C4-2B (cell line): ENCODE measurements at regions not wholly inside any gene's neighbourhood (a gene's known extent, or its start where the extent isn't known, plus 50 kb on each side); places are given as distances from the start of the nearest gene placed in this dataset.

ENCODE experiments used
- H3K27ac ChIP-seq: fragments of 450-650 bp; 2 replicates; pipeline ENCODE4 v1.5.1; 2017
- CTCF ChIP-seq: fragments of 450-650 bp; conservative IDR thresholded peaks from 2 replicates; pipeline ENCODE4 v1.5.1; 2017; ENCODE audit warnings: mild to moderate bottlenecking
- ZFX ChIP-seq: fragments of 450-650 bp; IDR thresholded peaks from 2 replicates; pipeline ENCODE4 v1.6.1; 2017

GRCh38 chr1:63063367-63063766, 259.0 kb upstream of the FOXD3 start:
- no peak overlapping the region for H3K27ac ChIP-seq
- TF ChIP-seq CTCF, result peak; percentile 21
- TF ChIP-seq ZFX, result no peak

GRCh38 chr1:63064135-63064534, 258.2 kb upstream of the FOXD3 start:
- no peak for TF ChIP-seq CTCF
- TF ChIP-seq ZFX, result no peak

GRCh38 chr1:63068626-63069025, 253.7 kb upstream of the FOXD3 start:
- no peak overlapping the region for H3K27ac ChIP-seq
- no peak for TF ChIP-seq ZFX
- no peak for TF ChIP-seq CTCF

More at GRCh38 chr1:63064135-63064534, 258.2 kb upstream of the FOXD3 start:
- no peak overlapping the region for H3K27ac ChIP-seq

GRCh38 chr1:63069214-63069613, 253.2 kb upstream of the FOXD3 start:
- no peak for TF ChIP-seq CTCF
- TF ChIP-seq ZFX, result no peak
- no peak overlapping the region for H3K27ac ChIP-seq

- TF ChIP-seq ZFX (no peak), CTCF (peak; percentile 18)
- no peak overlapping the region for H3K27ac ChIP-seq
Observed at GRCh38 chr1:63073309-63074306, 248.8 kb upstream of the FOXD3 start.

GRCh38 chr1:63074321-63074720, 248.0 kb upstream of the FOXD3 start:
- TF ChIP-seq CTCF (0 out of 2 replicates have a peak, but pooled peaks have one; percentile 7), ZFX (no peak)
- H3K27ac ChIP-seq, result no peak overlapping the region

- H3K27ac ChIP-seq, result no peak overlapping the region
- TF ChIP-seq ZFX (no peak), CTCF (no peak)
Observed at GRCh38 chr1:63082766-63083165, 239.6 kb upstream of the FOXD3 start.
